DMS53 treated with DMSO at 0.1 percent for 48 hours (cell line): ENCODE measurements at regions not wholly inside any gene's neighbourhood (a gene's known extent, or its start where the extent isn't known, plus 50 kb on each side); places are given as distances from the start of the nearest gene placed in this dataset.

Experiments used
- DNase-seq: peaks from one replicate; lab custom pipeline; 2025; ENCODE audit not compliant: unreplicated experiment; lab: John Stamatoyannopoulos, UW

- no peak for DNase-seq
Measured at GRCh38 chr10:2284071-2284470, 546.7 kb upstream of the ADARB2 start.

GRCh38 chr10:2282202-2282601 is 544.9 kb upstream of the ADARB2 start:
- no peak for DNase-seq

DNA sequence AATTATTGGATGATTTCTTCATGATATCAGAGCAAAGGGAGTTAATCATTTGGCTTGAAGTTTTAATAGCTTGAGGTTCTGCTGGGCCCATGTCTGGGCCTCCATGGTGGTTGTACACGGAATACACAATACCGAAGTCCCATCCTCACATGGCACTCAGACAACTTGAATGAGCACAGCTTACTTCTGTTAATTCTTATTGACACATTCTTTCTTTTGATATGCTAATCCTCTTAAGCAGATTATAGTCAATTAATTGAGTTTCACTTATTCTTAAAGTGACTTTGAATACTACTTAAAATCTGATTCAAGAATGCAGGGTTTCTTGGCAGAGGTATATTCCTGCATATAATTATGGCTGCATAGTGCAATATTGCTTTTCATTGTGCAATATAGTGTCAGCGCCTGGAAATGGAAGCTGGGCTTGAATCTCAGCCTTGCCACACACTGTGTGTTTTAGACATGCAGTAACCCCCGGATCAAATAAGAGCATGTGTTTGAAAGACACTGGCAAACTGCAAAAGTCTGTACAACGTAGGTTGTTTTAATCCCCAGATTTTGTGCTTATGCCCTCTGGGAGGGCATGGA is 543.5 kb upstream of the ADARB2 start:
- DNase-seq: no peak

DNA sequence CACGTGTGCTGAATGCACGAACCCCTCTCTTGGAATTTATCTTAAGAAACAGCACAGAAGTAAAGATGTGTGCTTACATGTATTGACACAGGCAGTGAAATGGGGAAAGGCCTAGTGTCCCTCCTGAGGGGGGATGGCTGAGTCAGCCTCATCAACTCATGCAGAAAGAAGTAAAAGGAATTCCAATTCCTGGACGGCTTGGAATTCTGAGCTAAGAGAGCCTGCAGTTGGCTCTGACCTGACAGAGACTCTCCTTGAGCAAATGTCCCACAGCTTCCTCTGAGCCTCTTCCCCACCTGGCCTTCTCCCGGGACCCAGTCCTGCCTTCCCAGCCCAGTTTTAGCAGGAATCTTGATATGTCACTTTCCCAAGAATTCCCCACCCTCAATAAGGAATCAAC is 542.4 kb upstream of the ADARB2 start:
- DNase-seq: no peak

- no peak for DNase-seq
Measured at GRCh38 chr10:2278363-2278762, 541.0 kb upstream of the ADARB2 start.

DNA sequence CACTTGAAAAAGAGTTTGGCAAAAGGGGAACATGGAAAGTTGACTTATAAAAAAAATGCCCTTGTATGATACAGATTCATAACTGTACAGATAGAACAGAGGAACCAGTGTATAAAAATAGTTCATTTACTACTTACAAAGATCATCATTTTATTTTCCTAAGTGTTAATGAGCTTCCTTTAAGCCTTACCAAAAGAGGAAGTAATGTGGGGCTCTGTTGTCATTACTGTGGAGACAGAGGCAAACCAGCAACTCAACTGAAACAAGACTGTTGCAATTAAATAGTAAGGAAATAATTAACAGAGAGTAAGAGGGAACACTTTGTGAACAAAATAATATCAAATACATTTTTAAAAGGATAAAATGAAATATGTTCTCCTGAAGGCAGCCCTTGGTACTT is 526.2 kb upstream of the ADARB2 start:
- no peak for DNase-seq

DNA sequence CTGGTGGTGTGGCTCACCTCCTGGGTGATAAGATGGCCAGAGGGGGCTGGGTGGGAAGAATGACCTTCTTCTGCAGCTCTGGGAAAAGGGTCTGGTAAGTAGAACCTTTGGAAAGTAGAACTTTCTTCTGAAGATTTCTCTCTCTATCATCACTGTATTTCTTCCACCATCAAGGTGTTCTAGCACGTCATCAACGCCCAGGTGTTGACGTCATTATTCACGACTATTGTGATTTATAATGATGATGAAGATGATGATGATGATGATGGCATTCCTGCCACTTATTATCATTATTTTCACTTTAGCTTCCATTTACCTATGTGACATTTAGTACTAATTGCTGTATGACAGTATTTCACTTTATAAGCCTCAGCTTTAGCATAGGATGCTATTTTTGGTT is 525.6 kb upstream of the ADARB2 start:
- DNase-seq: no peak

DNA sequence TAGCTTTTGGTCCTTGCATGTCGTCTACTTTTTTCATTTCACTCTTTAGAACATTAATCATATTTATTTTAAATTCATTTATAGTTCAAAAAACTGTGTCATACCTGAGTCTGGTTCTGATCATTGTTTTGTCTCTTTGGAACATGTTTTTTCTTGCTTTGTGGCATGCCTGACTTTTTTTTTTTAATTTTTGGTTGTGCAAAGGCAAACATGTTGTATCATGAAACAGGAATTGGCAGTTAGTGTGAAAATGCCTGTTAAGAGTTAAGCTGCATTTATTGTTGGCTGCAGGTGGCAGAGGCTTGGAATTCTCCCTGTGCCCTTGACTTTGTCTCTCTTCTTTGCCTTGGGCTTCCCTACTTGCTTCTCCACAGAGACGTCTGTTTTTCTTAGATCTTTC is 525.0 kb upstream of the ADARB2 start:
- no peak for DNase-seq

DNA sequence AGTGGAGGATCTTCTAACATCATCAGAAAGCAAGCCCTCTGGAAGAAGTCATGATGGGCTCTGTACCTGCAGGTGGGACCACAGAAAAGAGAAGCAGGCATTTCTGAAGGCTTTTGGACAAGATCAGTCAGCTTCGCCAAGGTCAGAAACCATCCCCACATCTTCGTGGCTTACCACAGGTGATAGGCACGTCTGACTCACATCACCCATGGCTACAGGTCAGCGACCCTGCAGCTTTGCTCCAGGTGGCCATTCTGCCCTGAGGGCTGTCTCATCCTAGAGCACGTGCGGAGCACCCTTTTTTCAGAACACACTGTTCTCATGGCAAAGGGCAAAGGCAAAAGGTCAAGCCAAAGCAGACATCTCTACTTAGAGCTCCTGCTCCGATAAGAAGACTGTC is 518.9 kb upstream of the ADARB2 start:
- DNase-seq: no peak

DNA sequence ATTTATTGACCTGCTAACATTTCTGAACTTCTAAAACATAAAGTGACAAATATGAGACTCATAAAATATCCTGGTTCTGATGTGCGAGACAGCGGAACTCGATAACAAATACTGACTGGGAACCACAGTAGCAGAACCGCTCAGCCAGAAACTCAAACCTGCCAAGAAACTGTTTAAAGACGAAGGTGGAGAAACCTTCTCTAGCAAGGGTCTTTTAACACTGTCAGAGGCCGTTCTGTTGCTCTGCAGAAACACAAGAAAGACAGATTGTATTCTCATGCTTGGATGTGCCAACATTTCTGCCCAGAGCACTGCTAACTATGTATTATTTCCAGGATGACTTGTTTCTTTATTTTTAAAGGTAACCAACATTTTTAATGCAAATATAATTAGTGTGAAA is 514.8 kb upstream of the ADARB2 start:
- no peak for DNase-seq

DNA sequence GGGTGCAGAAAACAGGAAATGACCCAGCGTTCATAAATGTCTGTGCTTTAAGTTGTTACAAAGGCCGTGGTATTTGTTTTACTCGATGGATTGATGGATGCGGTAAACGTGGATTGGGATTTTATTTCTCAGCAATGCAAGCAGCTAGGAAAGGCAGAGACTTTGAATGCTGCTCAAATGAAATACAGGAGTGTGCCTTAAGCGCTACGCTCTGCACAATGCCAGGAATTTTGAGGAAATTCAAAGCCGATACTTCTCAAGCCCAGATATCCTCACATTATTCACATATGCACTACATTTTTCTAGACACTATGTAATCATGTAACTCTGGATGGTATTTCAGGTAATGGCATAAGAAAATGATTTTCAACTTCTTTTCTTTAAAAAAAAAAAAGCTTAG is 514.3 kb upstream of the ADARB2 start:
- no peak for DNase-seq

DNA sequence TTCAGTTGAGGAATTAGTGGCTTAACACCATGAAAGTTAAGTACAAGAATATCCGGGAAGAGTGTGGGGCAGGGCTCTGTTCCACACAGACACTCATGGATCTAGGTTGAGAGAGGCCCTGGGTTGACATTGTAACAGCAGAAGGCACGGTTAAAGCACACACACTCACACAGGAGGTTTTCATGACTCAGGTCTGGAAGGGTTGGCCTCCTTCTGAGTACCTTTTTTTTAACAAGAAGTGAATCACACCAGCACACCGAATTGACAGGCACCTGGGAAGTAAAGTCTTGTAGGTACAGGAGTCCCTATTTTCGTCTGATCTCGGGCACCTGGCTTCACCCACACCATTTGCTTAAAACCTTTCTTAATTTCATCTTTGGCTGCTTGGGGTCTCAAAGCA is 509.4 kb upstream of the ADARB2 start:
- DNase-seq: no peak

DNA sequence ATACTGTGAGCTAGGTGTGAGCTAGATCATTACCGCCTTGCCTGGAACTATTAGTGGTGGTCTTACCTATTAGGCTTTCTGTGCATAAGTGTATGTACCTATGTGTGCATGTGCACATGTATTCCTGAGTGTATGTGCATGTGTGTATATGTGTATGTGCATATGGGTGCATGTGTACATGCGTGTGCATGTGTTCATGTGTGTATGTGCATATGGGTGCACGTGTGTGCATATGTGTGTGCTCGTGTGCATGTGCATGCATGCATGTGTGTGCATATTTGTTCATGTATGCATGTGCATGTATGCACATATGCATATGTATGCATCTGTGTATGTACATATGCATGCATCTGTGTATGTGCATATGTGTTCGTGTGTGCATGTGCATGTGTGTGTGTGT is 508.3 kb upstream of the ADARB2 start:
- DNase-seq: no peak

GRCh38 chr10:2244471-2244870 is 507.1 kb upstream of the ADARB2 start:
- DNase-seq: no peak

GRCh38 chr10:2236876-2237275 is 499.6 kb upstream of the ADARB2 start:
- DNase-seq: no peak

GRCh38 chr10:2232479-2232878 is 495.2 kb upstream of the ADARB2 start:
- no peak for DNase-seq

- no peak for DNase-seq
Measured at GRCh38 chr10:2230478-2230877, 493.2 kb upstream of the ADARB2 start.

DNA sequence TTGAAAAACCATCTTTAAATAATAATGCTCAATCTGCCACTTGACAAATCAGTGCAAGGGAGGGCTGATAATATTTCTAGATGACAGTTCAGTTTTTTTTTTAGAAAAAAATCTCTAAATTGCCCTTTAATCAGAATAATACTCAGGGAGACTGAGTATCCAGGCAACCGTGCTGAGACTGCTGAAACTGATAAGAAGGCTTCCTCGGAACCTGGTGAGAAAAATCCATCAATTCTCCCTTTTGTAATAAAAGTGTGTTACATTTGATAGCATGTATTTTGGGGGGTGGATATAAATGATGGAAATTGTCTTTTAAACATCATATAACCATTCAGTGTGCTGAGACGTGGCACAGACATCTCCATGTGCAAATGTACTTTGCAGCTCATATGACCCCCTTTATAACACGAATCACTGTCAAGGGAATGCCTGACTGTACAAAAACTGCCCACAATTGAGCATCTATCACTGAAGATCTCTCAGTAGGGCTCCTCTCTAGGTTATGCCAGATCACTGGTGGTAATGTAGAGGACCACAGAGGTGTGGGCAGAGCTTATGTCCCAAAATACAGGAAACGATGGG is 491.1 kb upstream of the ADARB2 start:
- no peak for DNase-seq

GRCh38 chr10:2225609-2226008 is 488.3 kb upstream of the ADARB2 start:
- no peak for DNase-seq

DNA sequence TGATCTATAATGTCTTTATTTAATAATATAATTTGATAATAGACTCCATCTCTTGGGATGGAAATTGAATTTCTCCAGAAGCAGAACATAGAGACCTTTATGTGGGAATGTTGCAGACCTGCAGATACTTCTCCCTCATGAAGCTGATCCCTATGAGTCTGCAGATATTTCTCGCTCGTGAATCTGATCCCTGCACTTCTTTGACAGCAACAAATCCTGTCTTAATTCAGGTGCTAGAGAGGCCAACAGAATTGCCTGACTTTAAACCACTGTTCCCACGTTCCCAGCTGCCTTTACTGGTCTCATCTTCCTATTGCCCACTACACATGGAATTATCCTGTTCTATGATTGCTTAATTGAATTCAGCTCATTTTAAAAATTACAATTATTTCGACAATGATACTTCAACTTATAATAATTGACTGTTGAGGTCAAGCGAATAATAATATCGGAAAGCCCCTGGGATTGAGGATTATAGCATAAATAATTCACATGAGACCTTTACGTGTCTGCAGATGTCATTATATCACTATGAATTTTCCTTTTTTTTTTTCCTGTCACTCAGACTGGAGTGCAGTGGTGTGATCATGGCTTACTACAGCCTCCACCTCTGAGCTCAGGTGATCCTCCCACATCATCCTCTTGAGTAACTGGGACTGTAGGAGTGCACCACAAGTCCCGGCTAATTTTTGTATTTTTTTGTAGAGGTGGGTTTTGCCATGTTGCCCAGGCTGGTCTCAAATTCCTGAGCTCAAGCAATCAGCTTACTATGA is 486.4 kb upstream of the ADARB2 start:
- DNase-seq: no peak

DNA sequence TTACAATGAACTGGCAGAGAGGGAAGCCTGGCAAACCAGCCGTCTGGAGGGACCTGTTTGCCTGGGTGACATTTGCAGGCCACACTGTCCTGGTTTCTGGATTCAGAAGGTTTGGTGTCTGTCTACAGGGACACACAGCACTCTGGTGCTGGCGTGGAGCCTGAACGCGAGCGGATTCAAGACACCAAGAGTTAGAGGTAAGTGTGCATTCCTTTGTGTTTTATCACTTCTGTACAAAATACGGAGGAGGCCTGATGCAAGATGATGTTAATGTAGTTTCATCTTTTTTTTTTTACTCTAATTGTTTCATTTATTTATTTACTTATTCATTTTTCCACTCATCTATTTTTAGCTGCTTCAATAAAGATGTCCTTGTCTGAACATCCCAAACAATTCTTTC is 485.3 kb upstream of the ADARB2 start:
- no peak for DNase-seq

DNA sequence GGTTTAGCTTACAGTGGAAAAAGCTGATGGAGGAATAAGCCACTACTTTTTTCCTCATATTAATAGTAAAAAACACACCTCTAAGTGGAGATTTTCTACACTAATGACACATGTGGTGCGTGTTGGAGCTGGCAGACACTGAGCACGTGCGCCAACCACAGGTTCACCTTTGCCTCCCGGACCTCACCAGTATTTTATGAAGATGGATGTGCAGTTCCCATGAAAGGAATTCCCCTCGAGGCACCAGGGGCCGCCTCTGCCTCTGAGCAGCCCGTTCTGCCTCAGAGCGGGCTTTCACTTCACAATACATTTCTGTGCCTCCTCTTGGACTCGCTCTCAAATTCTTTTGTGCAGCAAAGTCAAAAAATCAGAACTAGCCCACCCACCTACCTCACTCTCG is 477.5 kb upstream of the ADARB2 start:
- no peak for DNase-seq

DNA sequence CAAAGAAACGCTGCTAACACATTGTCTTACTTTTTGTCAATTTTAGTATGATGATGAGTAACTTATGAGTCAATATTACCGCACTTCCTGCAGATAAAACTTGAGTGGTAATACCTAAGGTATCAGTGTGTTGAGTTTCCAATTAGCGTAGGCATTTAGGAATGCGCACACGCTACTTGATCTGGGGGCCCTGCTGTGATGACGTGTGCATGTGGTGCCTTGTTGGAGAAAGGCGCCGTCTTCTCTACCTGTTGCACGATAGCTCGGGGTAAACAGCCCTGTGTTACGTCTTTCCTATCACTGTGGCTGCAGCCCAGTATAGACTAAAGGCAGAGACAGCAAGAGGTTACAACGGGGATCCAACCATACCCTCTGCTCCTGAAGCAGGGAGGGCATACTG is 476.8 kb upstream of the ADARB2 start:
- no peak for DNase-seq
